ENCODE measurements at regions not wholly inside any gene's neighbourhood (a gene's known extent, or its start where the extent isn't known, plus 50 kb on each side); places are given as distances from the start of the nearest gene placed in this dataset.

- no peak overlapping the region for H2AFZ ChIP-seq
- H3K4me1 ChIP-seq (ENCODE audit: insufficient read depth) = no peaks in the 10 kb centered on the region
- no peak overlapping the region for H3K4me3 ChIP-seq
- TF ChIP-seq EZH2phosphoT487 (IDR thresholded peaks at IDR 0.05; ENCODE audit: insufficient read depth, low read depth) (no peak), EZH2 (IDR thresholded peaks at IDR 0.05; ENCODE audit: insufficient read depth, poor library complexity, severe bottlenecking) (no peak)
- no peak overlapping the region for H3K4me2 ChIP-seq (ENCODE audit: unreplicated experiment)
- no peak for DNase-seq
- no peaks in the 10 kb centered on the region for H3K36me3 ChIP-seq (ENCODE audit: low read depth)
- H3K79me2 ChIP-seq (ENCODE audit: insufficient read depth) = no peaks in the 10 kb centered on the region
- in situ Hi-C loops (cut with MboI) = no loop called here
- no peaks in the 10 kb centered on the region for H4K20me1 ChIP-seq (ENCODE audit: insufficient read depth)
- 3 to 7% methylated on average over 1 of the region's 1 CpG for WGBS, 2 experiments (ENCODE audit: low coverage in 1 of 2, low lambda C conversion rate in 2 of 2, missing lambda C conversion rate in 2 of 2)
- no peaks in the 10 kb centered on the region for H3K27me3 ChIP-seq (replicated peaks; ENCODE audit: insufficient read depth)
- H3K9ac ChIP-seq = no peak overlapping the region
- no peaks in the 10 kb centered on the region for H3K9me2 ChIP-seq (ENCODE audit: insufficient read depth)
- no peak overlapping the region for H3K27ac ChIP-seq
- no peaks in the 10 kb centered on the region for H3K9me3 ChIP-seq (ENCODE audit: low read depth)
- H3F3A ChIP-seq (ENCODE audit: insufficient read depth) = no peaks in the 10 kb centered on the region
Measured at GRCh38 chr2:49804111-49804510, 649.8 kb upstream of the FSHR start.

- Histone ChIP-seq H3K27ac (no peak overlapping the region), H3K9me3 (ENCODE audit: low read depth) (no peaks in the 10 kb centered on the region), H3K9me2 (ENCODE audit: insufficient read depth) (no peaks in the 10 kb centered on the region), H3F3A (ENCODE audit: insufficient read depth) (no peaks in the 10 kb centered on the region), H3K4me2 (ENCODE audit: unreplicated experiment) (no peak overlapping the region), H4K20me1 (ENCODE audit: insufficient read depth) (no peaks in the 10 kb centered on the region), H3K9ac (no peak overlapping the region), H3K79me2 (ENCODE audit: insufficient read depth) (no peaks in the 10 kb centered on the region), H3K36me3 (ENCODE audit: low read depth) (no peaks in the 10 kb centered on the region), H3K4me3 (no peak overlapping the region), H3K27me3 (replicated peaks; ENCODE audit: insufficient read depth) (no peaks in the 10 kb centered on the region), H3K4me1 (ENCODE audit: insufficient read depth) (no peaks in the 10 kb centered on the region), H2AFZ (no peak overlapping the region)
- no peak for DNase-seq
- TF ChIP-seq EZH2 (IDR thresholded peaks at IDR 0.05; ENCODE audit: insufficient read depth, poor library complexity, severe bottlenecking) (no peak), EZH2phosphoT487 (IDR thresholded peaks at IDR 0.05; ENCODE audit: insufficient read depth, low read depth) (no peak)
- 27% methylated on average over 2 of the region's 2 CpGs for WGBS, 2 experiments (ENCODE audit: low coverage in 1 of 2, low lambda C conversion rate in 2 of 2, missing lambda C conversion rate in 2 of 2)
- in situ Hi-C loops (cut with MboI) = no loop called here
Measured at GRCh38 chr2:49801898-49802450, 647.7 kb upstream of the FSHR start.

- Histone ChIP-seq H3K36me3 (ENCODE audit: low read depth) (no peaks in the 10 kb centered on the region), H3K4me3 (no peak overlapping the region), H3K9ac (no peak overlapping the region), H3K9me2 (ENCODE audit: insufficient read depth) (no peaks in the 10 kb centered on the region), H3K27ac (no peak overlapping the region), H3K79me2 (ENCODE audit: insufficient read depth) (no peaks in the 10 kb centered on the region), H3K4me2 (ENCODE audit: unreplicated experiment) (no peak overlapping the region), H4K20me1 (ENCODE audit: insufficient read depth) (no peaks in the 10 kb centered on the region), H3F3A (ENCODE audit: insufficient read depth) (no peaks in the 10 kb centered on the region), H3K4me1 (ENCODE audit: insufficient read depth) (no peaks in the 10 kb centered on the region), H3K27me3 (replicated peaks; ENCODE audit: insufficient read depth) (no peaks in the 10 kb centered on the region), H2AFZ (no peak overlapping the region), H3K9me3 (ENCODE audit: low read depth) (no peaks in the 10 kb centered on the region)
- DNase-seq = no peak
- in situ Hi-C loops (cut with MboI) = no loop called here
- TF ChIP-seq EZH2 (IDR thresholded peaks at IDR 0.05; ENCODE audit: insufficient read depth, poor library complexity, severe bottlenecking) = no peak
- no peak for TF ChIP-seq EZH2phosphoT487 (IDR thresholded peaks at IDR 0.05; ENCODE audit: insufficient read depth, low read depth)
Measured at GRCh38 chr2:49798570-49798969, 644.3 kb upstream of the FSHR start.

- H3K79me2 ChIP-seq (ENCODE audit: insufficient read depth) = no peaks in the 10 kb centered on the region
Measured at GRCh38 chr2:49796266-49796665, 642.0 kb upstream of the FSHR start.

GRCh38 chr2:49794396-49794795 lies 640.1 kb upstream of the FSHR start:
- WGBS, 2 experiments (ENCODE audit: low coverage in 1 of 2, low lambda C conversion rate in 2 of 2, missing lambda C conversion rate in 2 of 2) = 50 to 56% methylated on average over 2 of the region's 2 CpGs
- TF ChIP-seq EZH2 (IDR thresholded peaks at IDR 0.05; ENCODE audit: insufficient read depth, poor library complexity, severe bottlenecking) = no peak
- no peak for TF ChIP-seq EZH2phosphoT487 (IDR thresholded peaks at IDR 0.05; ENCODE audit: insufficient read depth, low read depth)
- H3K4me1 ChIP-seq (ENCODE audit: insufficient read depth) = no peaks in the 10 kb centered on the region

More at GRCh38 chr2:49796266-49796665, 642.0 kb upstream of the FSHR start:
- Histone ChIP-seq H3K4me1 (ENCODE audit: insufficient read depth) (no peaks in the 10 kb centered on the region), H2AFZ (no peak overlapping the region), H3K27me3 (replicated peaks; ENCODE audit: insufficient read depth) (no peaks in the 10 kb centered on the region), H3F3A (ENCODE audit: insufficient read depth) (no peaks in the 10 kb centered on the region), H3K27ac (no peak overlapping the region), H3K9me3 (ENCODE audit: low read depth) (no peaks in the 10 kb centered on the region), H3K9me2 (ENCODE audit: insufficient read depth) (no peaks in the 10 kb centered on the region), H3K9ac (no peak overlapping the region), H3K4me2 (ENCODE audit: unreplicated experiment) (no peak overlapping the region), H3K36me3 (ENCODE audit: low read depth) (no peaks in the 10 kb centered on the region), H3K4me3 (no peak overlapping the region), H4K20me1 (ENCODE audit: insufficient read depth) (no peaks in the 10 kb centered on the region)
- 17 to 27% methylated on average over 3 of the region's 3 CpGs for WGBS, 2 experiments (ENCODE audit: low coverage in 1 of 2, low lambda C conversion rate in 2 of 2, missing lambda C conversion rate in 2 of 2)
- no peak for TF ChIP-seq EZH2 (IDR thresholded peaks at IDR 0.05; ENCODE audit: insufficient read depth, poor library complexity, severe bottlenecking)
- TF ChIP-seq EZH2phosphoT487 (IDR thresholded peaks at IDR 0.05; ENCODE audit: insufficient read depth, low read depth) = no peak
- in situ Hi-C loops (cut with MboI) = no loop called here
- no peak for DNase-seq

More at GRCh38 chr2:49794396-49794795, 640.1 kb upstream of the FSHR start:
- in situ Hi-C loops (cut with MboI) = no loop called here
- Histone ChIP-seq H3K4me2 (ENCODE audit: unreplicated experiment) (no peak overlapping the region), H3K36me3 (ENCODE audit: low read depth) (no peaks in the 10 kb centered on the region), H3K4me3 (no peak overlapping the region), H3K27ac (no peak overlapping the region), H3K27me3 (replicated peaks; ENCODE audit: insufficient read depth) (no peaks in the 10 kb centered on the region), H4K20me1 (ENCODE audit: insufficient read depth) (no peaks in the 10 kb centered on the region), H2AFZ (no peak overlapping the region), H3K9me3 (ENCODE audit: low read depth) (no peaks in the 10 kb centered on the region), H3K9ac (no peak overlapping the region), H3F3A (ENCODE audit: insufficient read depth) (no peaks in the 10 kb centered on the region), H3K9me2 (ENCODE audit: insufficient read depth) (no peaks in the 10 kb centered on the region), H3K79me2 (ENCODE audit: insufficient read depth) (no peaks in the 10 kb centered on the region)
- DNase-seq = no peak
